CD1c-positive myeloid dendritic cell (primary cell): ENCODE measurements at regions not wholly inside any gene's neighbourhood (a gene's known extent, or its start where the extent isn't known, plus 50 kb on each side); places are given as distances from the start of the nearest gene placed in this dataset.
"Not testable (repeated sequence)": the region's sequence is repeated elsewhere in the genome, so short reads cannot be mapped to it uniquely, and the experiment has no call there.

Experiments
- DNase-seq: peaks from one replicate; pipeline ENCODE4 v3.0.0-alpha.2; 2016; ENCODE audit errors: extremely low spot score

- DNase-seq: no peak
Measured at GRCh38 chr1:198969981-198970380, 331.1 kb downstream of the PTPRC start.

- peak; percentile 23 for DNase-seq
Measured at GRCh38 chr1:198970916-198971315, 332.1 kb downstream of the PTPRC start.

GRCh38 chr1:198977909-198978308 is 339.1 kb downstream of the PTPRC start:
- no peak for DNase-seq

- DNase-seq: no peak
Measured at GRCh38 chr1:198978523-198978922, 339.7 kb downstream of the PTPRC start.

GRCh38 chr1:198986036-198986435 is 347.2 kb downstream of the PTPRC start:
- no peak for DNase-seq

- no peak for DNase-seq
Measured at GRCh38 chr1:198986442-198986841, 347.6 kb downstream of the PTPRC start.

- DNase-seq: no peak
Measured at GRCh38 chr1:199002661-199003060, 363.8 kb downstream of the PTPRC start.

- DNase-seq: peak; percentile 7
Measured at GRCh38 chr1:199007423-199007822, 368.6 kb downstream of the PTPRC start.

- no peak for DNase-seq
Measured at GRCh38 chr1:199009447-199009846, 370.6 kb downstream of the PTPRC start.

GRCh38 chr1:199010492-199010891 is 371.7 kb downstream of the PTPRC start:
- DNase-seq: no peak

GRCh38 chr1:199010933-199011332 is 372.1 kb downstream of the PTPRC start:
- DNase-seq: no peak

GRCh38 chr1:199015799-199016198 is 377.0 kb downstream of the PTPRC start:
- DNase-seq: no peak

- no peak for DNase-seq
Measured at GRCh38 chr1:199018471-199019135, 379.8 kb downstream of the PTPRC start.

GRCh38 chr1:199020051-199020450 is 381.2 kb downstream of the PTPRC start:
- no peak for DNase-seq

- DNase-seq: no peak
Measured at GRCh38 chr1:199020904-199021303, 382.1 kb downstream of the PTPRC start.

- DNase-seq: no peak
Measured at GRCh38 chr1:199029401-199029800, 390.6 kb downstream of the PTPRC start.

- DNase-seq: no peak
Measured at GRCh38 chr1:199029855-199030254, 391.0 kb downstream of the PTPRC start.

- DNase-seq: not testable (repeated sequence)
Measured at GRCh38 chr1:199030541-199030940, 391.7 kb downstream of the PTPRC start.

- DNase-seq: not testable (repeated sequence)
Measured at GRCh38 chr1:199031170-199031569, 392.3 kb downstream of the PTPRC start.

- DNase-seq: not testable (repeated sequence)
Measured at GRCh38 chr1:199032479-199032878, 393.6 kb downstream of the PTPRC start.

GRCh38 chr1:199033661-199034060 is 394.8 kb downstream of the PTPRC start:
- DNase-seq: no peak

GRCh38 chr1:199038156-199038555 is 399.3 kb downstream of the PTPRC start:
- DNase-seq: no peak

GRCh38 chr1:199040076-199040905 is 401.5 kb downstream of the PTPRC start:
- DNase-seq: no peak
